ENCODE measurements at regions not wholly inside any gene's neighbourhood (a gene's known extent, or its start where the extent isn't known, plus 50 kb on each side); places are given as distances from the start of the nearest gene placed in this dataset.
A peak's percentile ranks its signal among the peaks of the same experiment; 100 is the strongest.

- ATAC-seq, result no peak
- DNase-seq, result no peak
- Mint-ChIP-seq H3K36me3 (ENCODE audit: low read depth) (peaks cover 4% of the 10 kb centered on the region), H3K27ac (no peak overlapping the region), H3K4me3 (no peak overlapping the region), H3K27me3 (no peaks in the 10 kb centered on the region), H3K9me3 (peaks cover 10% of the 10 kb centered on the region), H3K4me1 (ENCODE audit: low read depth) (no peaks in the 10 kb centered on the region)
- TF ChIP-seq CTCF (IDR thresholded peaks at IDR 0.05), result no peak
- intact Hi-C loops (cut with micrococcal nuclease), result no loop called here
- POLR2A ChIA-PET, result interaction anchor here (0.9 kb wide), 1 partner anchor 34 kb away, joined by 3 read pairs; no protein-coding TSS in a partner anchor
- CTCF ChIA-PET, result no interaction called here
Observed at GRCh38 chr12:67819902-67820301, 169.3 kb upstream of the IFNG-AS1 start.

GRCh38 chr12:67820694-67821093 lies 168.6 kb upstream of the IFNG-AS1 start:
- Mint-ChIP-seq H3K9me3 (peaks cover 10% of the 10 kb centered on the region), H3K27ac (no peak overlapping the region), H3K4me1 (ENCODE audit: low read depth) (no peaks in the 10 kb centered on the region), H3K27me3 (no peaks in the 10 kb centered on the region), H3K36me3 (ENCODE audit: low read depth) (peaks cover 4% of the 10 kb centered on the region), H3K4me3 (no peak overlapping the region)
- intact Hi-C loops (cut with micrococcal nuclease), result no loop called here
- CTCF ChIA-PET, result no interaction called here
- TF ChIP-seq CTCF (IDR thresholded peaks at IDR 0.05), result no peak
- ATAC-seq (no peak), DNase-seq (no peak)
- POLR2A ChIA-PET, result interaction anchor here (0.9 kb wide), 1 partner anchor 33 kb away, joined by 3 read pairs; no protein-coding TSS in a partner anchor

- ChIA-PET CTCF (interaction anchor here (0.9 kb wide), 1 partner anchor 10 kb away, joined by 3 read pairs; no protein-coding TSS in a partner anchor), POLR2A (no interaction called here)
- Mint-ChIP-seq H3K27me3 (no peaks in the 10 kb centered on the region), H3K9me3 (peaks cover 2% of the 10 kb centered on the region), H3K27ac (no peak overlapping the region), H3K36me3 (ENCODE audit: low read depth) (no peaks in the 10 kb centered on the region), H3K4me3 (no peak overlapping the region), H3K4me1 (ENCODE audit: low read depth) (peaks cover 7% of the 10 kb centered on the region)
- intact Hi-C loops (cut with micrococcal nuclease), result no loop called here
- ATAC-seq, result no peak
- TF ChIP-seq CTCF (IDR thresholded peaks at IDR 0.05), result no peak
- no peak for DNase-seq
Observed at GRCh38 chr12:67822826-67823225, 166.4 kb upstream of the IFNG-AS1 start.

GRCh38 chr12:67826148-67826547 lies 163.1 kb upstream of the IFNG-AS1 start:
- POLR2A ChIA-PET, result interaction anchor here (0.6 kb wide), 1 partner anchor 226 kb away, joined by 3 read pairs; no protein-coding TSS in a partner anchor
- Mint-ChIP-seq H3K4me3 (no peak overlapping the region), H3K36me3 (ENCODE audit: low read depth) (no peaks in the 10 kb centered on the region), H3K27ac (no peak overlapping the region), H3K9me3 (peaks cover 5% of the 10 kb centered on the region), H3K27me3 (no peaks in the 10 kb centered on the region), H3K4me1 (ENCODE audit: low read depth) (peaks cover 14% of the 10 kb centered on the region)
- DNase-seq (no peak), ATAC-seq (no peak)
- intact Hi-C loops (cut with micrococcal nuclease), result no loop called here
- no peak for TF ChIP-seq CTCF (IDR thresholded peaks at IDR 0.05)
- CTCF ChIA-PET, result no interaction called here

GRCh38 chr12:67826946-67827720 lies 162.1 kb upstream of the IFNG-AS1 start:
- Mint-ChIP-seq H3K36me3 (ENCODE audit: low read depth) (no peaks in the 10 kb centered on the region), H3K4me3 (no peak overlapping the region), H3K27ac (peak overlapping the region; percentile 48), H3K27me3 (no peaks in the 10 kb centered on the region), H3K4me1 (ENCODE audit: low read depth) (peaks cover 14% of the 10 kb centered on the region), H3K9me3 (peaks cover 5% of the 10 kb centered on the region)
- ATAC-seq, result no peak
- ChIA-PET POLR2A (interaction anchor here (0.6 kb wide), 1 partner anchor 227 kb away, joined by 3 read pairs; no protein-coding TSS in a partner anchor), CTCF (interaction anchor here (1.0 kb wide), 1 partner anchor 15 kb away, joined by 3 read pairs; no protein-coding TSS in a partner anchor)
- intact Hi-C loops (cut with micrococcal nuclease), result no loop called here
- TF ChIP-seq CTCF (IDR thresholded peaks at IDR 0.05), result no peak
- no peak for DNase-seq

Measured in activated CD8-positive, alpha-beta T cell treated with anti-CD3 and anti-CD28 coated beads for 36 hours (primary cell).